HG02852 (cell line): ENCODE measurements at regions not wholly inside any gene's neighbourhood (a gene's known extent, or its start where the extent isn't known, plus 50 kb on each side); places are given as distances from the start of the nearest gene placed in this dataset.

Source experiments
- ATAC-seq: cut with Tn5 transposase; IDR thresholded peaks from one replicate; pipeline ENCODE4 v1.9.1; 2021; ENCODE audit warnings: mild to moderate bottlenecking, moderate library complexity; ENCODE audit not compliant: unreplicated experiment

GRCh38 chr18:44467718-44468117 lies 213.0 kb upstream of the SETBP1 start:
- no peak for ATAC-seq

- no peak for ATAC-seq
Observed at GRCh38 chr18:44473394-44474066, 207.2 kb upstream of the SETBP1 start.

GRCh38 chr18:44474067-44474411 lies 206.6 kb upstream of the SETBP1 start:
- ATAC-seq, result no peak

GRCh38 chr18:44474591-44474990 lies 206.1 kb upstream of the SETBP1 start:
- ATAC-seq, result no peak

- ATAC-seq, result no peak
Observed at GRCh38 chr18:44482761-44483160, 197.9 kb upstream of the SETBP1 start.

- ATAC-seq, result no peak
Observed at GRCh38 chr18:44495151-44495550, 185.5 kb upstream of the SETBP1 start.

- no peak for ATAC-seq
Observed at GRCh38 chr18:44497311-44497710, 183.4 kb upstream of the SETBP1 start.

GRCh38 chr18:44497757-44498490 lies 182.8 kb upstream of the SETBP1 start:
- no peak for ATAC-seq

GRCh38 chr18:44500808-44501610 lies 179.7 kb upstream of the SETBP1 start:
- ATAC-seq, result no peak

- ATAC-seq, result no peak
Observed at GRCh38 chr18:44502221-44502620, 178.5 kb upstream of the SETBP1 start.

GRCh38 chr18:44502790-44503189 lies 177.9 kb upstream of the SETBP1 start:
- ATAC-seq, result no peak

- ATAC-seq, result no peak
Observed at GRCh38 chr18:44503854-44504253, 176.8 kb upstream of the SETBP1 start.

- peak; percentile 77 for ATAC-seq
Observed at GRCh38 chr18:44507729-44508325, 172.9 kb upstream of the SETBP1 start.

- ATAC-seq, result peak; percentile 8
Observed at GRCh38 chr18:44508474-44508873, 172.2 kb upstream of the SETBP1 start.

- no peak for ATAC-seq
Observed at GRCh38 chr18:44509048-44509447, 171.6 kb upstream of the SETBP1 start.

- no peak for ATAC-seq
Observed at GRCh38 chr18:44510390-44510789, 170.3 kb upstream of the SETBP1 start.

GRCh38 chr18:44513233-44513632 lies 167.5 kb upstream of the SETBP1 start:
- ATAC-seq, result no peak

- no peak for ATAC-seq
Observed at GRCh38 chr18:44514106-44514505, 166.6 kb upstream of the SETBP1 start.

GRCh38 chr18:44514766-44515165 lies 165.9 kb upstream of the SETBP1 start:
- ATAC-seq, result no peak

GRCh38 chr18:44516450-44516849 lies 164.2 kb upstream of the SETBP1 start:
- no peak for ATAC-seq

- no peak for ATAC-seq
Observed at GRCh38 chr18:44517136-44517535, 163.6 kb upstream of the SETBP1 start.
